ENCODE measurements at regions not wholly inside any gene's neighbourhood (a gene's known extent, or its start where the extent isn't known, plus 50 kb on each side); places are given as distances from the start of the nearest gene placed in this dataset.

DNA sequence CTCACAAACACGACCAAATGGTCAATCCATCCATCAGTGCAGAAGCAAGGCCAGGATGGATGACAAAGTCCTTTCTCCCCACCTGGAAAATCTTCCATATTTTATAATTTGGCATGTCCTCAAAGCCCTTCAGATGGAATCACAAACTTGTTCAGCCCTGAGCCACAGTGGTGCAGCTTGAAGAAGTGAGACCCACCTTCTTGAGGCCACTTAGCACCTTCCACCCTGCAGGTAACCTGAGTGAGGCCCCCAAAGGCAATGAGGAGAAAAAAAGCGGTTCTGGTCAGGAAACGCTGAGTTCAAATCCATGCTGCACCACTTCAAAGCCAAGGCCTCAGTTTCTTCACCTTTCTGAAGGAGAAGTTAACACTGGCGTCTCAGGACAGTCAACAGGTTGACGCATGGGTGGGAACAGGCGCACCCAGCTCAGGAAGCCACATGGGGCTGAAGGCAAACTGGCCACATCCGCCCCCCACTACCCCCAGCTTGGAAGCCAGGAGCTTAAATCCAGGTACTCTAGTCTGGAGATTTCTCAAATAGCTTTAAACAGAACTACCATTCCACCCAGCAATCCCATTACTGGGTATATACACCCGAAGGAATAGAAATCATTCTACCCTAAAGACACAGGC lies 320.4 kb downstream of the BCL11B start:
- Histone ChIP-seq H3K4me2 (ENCODE audit: low read length) (no peak overlapping the region), H3K27me3 (ENCODE audit: control insufficient read depth, insufficient read depth, low read length) (no peaks in the 10 kb centered on the region), H3K4me1 (no peaks in the 10 kb centered on the region), H3K36me3 (ENCODE audit: control insufficient read depth, insufficient read depth, low read length) (no peaks in the 10 kb centered on the region), H3K9me3 (ENCODE audit: control insufficient read depth, low read length) (no peaks in the 10 kb centered on the region), H3K9ac (no peak overlapping the region), H2AFZ (no peak overlapping the region), H3K4me3 (ENCODE audit: low read depth, low read length) (no peak overlapping the region), H3K79me2 (no peaks in the 10 kb centered on the region), H3K27ac (no peak overlapping the region)
- TF ChIP-seq, protein P1, sequence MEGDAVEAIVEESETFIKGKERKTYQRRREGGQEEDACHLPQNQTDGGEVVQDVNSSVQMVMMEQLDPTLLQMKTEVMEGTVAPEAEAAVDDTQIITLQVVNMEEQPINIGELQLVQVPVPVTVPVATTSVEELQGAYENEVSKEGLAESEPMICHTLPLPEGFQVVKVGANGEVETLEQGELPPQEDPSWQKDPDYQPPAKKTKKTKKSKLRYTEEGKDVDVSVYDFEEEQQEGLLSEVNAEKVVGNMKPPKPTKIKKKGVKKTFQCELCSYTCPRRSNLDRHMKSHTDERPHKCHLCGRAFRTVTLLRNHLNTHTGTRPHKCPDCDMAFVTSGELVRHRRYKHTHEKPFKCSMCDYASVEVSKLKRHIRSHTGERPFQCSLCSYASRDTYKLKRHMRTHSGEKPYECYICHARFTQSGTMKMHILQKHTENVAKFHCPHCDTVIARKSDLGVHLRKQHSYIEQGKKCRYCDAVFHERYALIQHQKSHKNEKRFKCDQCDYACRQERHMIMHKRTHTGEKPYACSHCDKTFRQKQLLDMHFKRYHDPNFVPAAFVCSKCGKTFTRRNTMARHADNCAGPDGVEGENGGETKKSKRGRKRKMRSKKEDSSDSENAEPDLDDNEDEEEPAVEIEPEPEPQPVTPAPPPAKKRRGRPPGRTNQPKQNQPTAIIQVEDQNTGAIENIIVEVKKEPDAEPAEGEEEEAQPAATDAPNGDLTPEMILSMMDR (IDR thresholded peaks at IDR 0.05): no peak

DNA sequence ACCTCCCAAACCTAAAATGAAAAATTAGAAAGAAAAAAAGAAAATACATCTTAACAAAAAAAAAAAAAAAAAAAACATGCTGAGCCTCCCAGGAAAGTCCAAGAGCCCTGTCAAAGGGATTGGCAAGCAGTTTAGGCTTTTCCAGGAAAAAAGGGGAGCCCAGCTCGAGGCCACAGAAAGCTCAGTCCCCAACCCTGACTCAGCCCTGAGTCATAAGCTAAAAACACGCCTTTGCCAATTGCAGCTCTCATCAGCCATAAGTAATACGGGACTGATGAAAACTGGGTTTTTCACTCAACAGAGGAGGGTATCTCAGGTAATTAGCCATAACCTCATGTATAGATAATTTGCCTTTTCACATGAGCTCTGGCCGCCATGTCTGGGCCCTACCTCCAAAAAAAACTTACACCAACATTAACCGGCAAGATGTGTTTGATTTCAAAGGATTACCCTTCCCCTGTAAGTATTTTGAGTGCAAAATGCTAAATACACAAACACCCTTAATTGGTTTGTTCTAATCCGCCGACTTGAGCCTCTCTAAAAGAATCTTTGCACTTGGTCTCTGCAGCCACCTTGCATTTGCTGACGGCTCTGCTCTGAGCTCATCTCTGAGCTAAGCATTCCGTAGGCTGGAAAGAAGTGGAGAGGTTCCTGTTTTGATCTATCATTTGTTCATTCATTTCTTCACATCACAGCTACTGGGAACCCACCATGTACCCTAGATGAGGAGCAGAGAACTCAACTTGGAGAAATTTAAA lies 319.2 kb downstream of the BCL11B start:
- Histone ChIP-seq H3K4me2 (ENCODE audit: low read length) (no peak overlapping the region), H3K4me1 (no peaks in the 10 kb centered on the region), H3K4me3 (ENCODE audit: low read depth, low read length) (no peak overlapping the region), H2AFZ (no peak overlapping the region), H3K9me3 (ENCODE audit: control insufficient read depth, low read length) (no peaks in the 10 kb centered on the region), H3K9ac (no peak overlapping the region), H3K27ac (no peak overlapping the region), H3K27me3 (ENCODE audit: control insufficient read depth, insufficient read depth, low read length) (no peaks in the 10 kb centered on the region), H3K36me3 (ENCODE audit: control insufficient read depth, insufficient read depth, low read length) (no peaks in the 10 kb centered on the region), H3K79me2 (no peaks in the 10 kb centered on the region)
- TF ChIP-seq, protein P1 (IDR thresholded peaks at IDR 0.05): no peak

DNA sequence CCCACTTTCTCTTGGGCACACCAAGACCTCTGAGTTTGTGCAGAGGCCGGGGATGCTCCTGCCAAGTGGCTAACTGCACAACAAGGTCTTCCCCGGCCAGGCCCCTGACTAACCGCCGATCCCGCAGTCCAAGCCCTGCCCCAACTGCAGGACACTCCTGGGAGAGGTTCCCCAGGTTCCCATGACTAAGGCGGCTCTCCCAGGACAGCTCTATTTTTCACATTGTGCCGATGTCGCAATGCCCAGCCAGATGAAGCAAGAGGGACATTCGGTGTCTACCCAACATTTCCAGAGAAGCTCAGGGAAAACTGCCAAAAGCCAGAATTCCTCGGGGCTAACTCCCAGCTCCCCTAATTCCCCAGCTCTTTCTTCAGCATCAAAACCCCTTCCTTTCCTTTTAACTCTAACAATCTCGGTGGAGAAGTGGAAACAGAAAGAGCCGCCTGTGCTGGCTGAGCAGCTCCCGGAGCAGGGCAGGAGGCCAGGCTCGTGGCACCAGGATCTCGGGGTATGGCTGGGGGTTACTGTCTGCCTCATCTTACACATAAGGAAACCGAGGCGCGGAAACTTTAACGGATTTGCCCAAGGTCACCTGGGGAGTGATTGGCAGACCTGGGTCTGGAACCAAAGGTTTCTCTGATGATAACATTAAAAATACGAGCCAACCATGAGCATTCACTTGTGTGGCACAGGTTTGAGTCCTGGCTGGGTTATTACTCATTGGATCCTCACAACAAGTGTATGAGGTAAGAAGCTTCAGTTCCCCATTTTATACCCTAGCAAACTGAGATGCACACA lies 318.2 kb downstream of the BCL11B start:
- TF ChIP-seq, protein P1 (IDR thresholded peaks at IDR 0.05): no peak
- H3K27ac ChIP-seq: no peak overlapping the region
- no peak overlapping the region for H3K9ac ChIP-seq
- no peaks in the 10 kb centered on the region for H3K9me3 ChIP-seq (ENCODE audit: control insufficient read depth, low read length)
- H3K36me3 ChIP-seq (ENCODE audit: control insufficient read depth, insufficient read depth, low read length): no peaks in the 10 kb centered on the region
- H2AFZ ChIP-seq: no peak overlapping the region
- H3K79me2 ChIP-seq: no peaks in the 10 kb centered on the region
- H3K27me3 ChIP-seq (ENCODE audit: control insufficient read depth, insufficient read depth, low read length): no peaks in the 10 kb centered on the region
- H3K4me2 ChIP-seq (ENCODE audit: low read length): no peak overlapping the region
- H3K4me1 ChIP-seq: no peaks in the 10 kb centered on the region
- H3K4me3 ChIP-seq (ENCODE audit: low read depth, low read length): no peak overlapping the region

DNA sequence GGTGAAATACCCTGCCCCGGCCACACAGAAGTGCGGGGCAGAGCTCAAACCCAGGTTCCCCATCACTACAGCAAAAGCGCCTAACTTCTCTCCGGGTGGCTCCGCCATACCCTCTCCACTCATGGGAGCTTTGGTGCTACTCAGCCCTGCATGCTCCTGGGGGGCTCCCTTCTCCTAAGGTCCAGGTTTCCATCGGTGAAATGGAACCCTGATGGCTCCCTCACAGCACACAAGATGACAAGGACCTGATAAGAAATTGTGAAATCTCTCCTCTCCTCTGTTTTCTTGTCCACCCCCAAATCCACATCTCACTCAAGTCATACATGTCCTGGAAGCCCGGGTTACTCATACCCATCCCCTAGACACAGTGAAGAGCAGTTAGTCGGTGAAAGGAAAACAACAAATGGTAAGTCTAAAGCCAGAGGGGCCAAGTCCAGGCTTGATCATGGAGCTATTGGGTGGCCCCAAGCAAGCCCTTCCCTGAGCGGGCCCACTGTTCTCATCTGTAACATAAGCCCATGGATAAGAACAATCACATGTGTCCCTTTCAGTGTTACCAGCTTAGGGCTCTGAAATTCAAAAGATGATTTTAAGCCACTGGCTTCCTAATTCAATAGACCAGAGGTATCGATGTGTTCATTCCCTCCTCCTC lies 317.5 kb downstream of the BCL11B start:
- H3K27ac ChIP-seq: no peak overlapping the region
- no peak overlapping the region for H3K9ac ChIP-seq
- no peak overlapping the region for H2AFZ ChIP-seq
- H3K4me3 ChIP-seq (ENCODE audit: low read depth, low read length): no peak overlapping the region
- H3K4me1 ChIP-seq: no peaks in the 10 kb centered on the region
- no peaks in the 10 kb centered on the region for H3K9me3 ChIP-seq (ENCODE audit: control insufficient read depth, low read length)
- H3K4me2 ChIP-seq (ENCODE audit: low read length): no peak overlapping the region
- TF ChIP-seq, protein P1 (IDR thresholded peaks at IDR 0.05): no peak
- H3K36me3 ChIP-seq (ENCODE audit: control insufficient read depth, insufficient read depth, low read length): no peaks in the 10 kb centered on the region
- no peaks in the 10 kb centered on the region for H3K27me3 ChIP-seq (ENCODE audit: control insufficient read depth, insufficient read depth, low read length)
- no peaks in the 10 kb centered on the region for H3K79me2 ChIP-seq
